ENCODE measurements at regions not wholly inside any gene's neighbourhood (a gene's known extent, or its start where the extent isn't known, plus 50 kb on each side); places are given as distances from the start of the nearest gene placed in this dataset.

DNA sequence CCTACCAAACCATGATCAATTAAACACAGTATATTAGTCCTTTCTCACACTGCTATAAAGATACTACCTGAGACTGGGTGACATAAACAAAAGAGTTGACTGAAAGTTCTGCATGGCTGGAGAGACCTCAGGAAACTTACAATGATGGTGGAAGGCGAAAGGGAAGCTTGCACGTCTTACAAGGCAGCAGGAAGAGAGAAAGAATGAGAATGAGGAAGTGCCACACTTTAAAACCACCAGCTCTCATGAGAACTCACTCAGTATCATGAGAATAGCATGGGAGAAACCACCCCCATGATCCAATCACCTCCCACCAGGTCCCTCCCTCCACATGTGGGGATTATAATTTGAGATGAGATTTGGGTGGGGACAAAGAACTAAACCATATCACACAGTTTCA lies 324.9 kb upstream of the ZNF507 start:
- H3K4me1 Mint-ChIP-seq (ENCODE audit: low read depth) = no peaks in the 10 kb centered on the region
- ATAC-seq = no peak
- peaks cover 2% of the 10 kb centered on the region for H3K9me3 Mint-ChIP-seq
- ChIA-PET CTCF (no interaction called here), POLR2A (no interaction called here)
- H3K27ac Mint-ChIP-seq = no peak overlapping the region
- no peak overlapping the region for H3K4me3 Mint-ChIP-seq
- no peaks in the 10 kb centered on the region for H3K27me3 Mint-ChIP-seq
- intact Hi-C loops (cut with micrococcal nuclease) = no loop called here
- TF ChIP-seq, protein P1, sequence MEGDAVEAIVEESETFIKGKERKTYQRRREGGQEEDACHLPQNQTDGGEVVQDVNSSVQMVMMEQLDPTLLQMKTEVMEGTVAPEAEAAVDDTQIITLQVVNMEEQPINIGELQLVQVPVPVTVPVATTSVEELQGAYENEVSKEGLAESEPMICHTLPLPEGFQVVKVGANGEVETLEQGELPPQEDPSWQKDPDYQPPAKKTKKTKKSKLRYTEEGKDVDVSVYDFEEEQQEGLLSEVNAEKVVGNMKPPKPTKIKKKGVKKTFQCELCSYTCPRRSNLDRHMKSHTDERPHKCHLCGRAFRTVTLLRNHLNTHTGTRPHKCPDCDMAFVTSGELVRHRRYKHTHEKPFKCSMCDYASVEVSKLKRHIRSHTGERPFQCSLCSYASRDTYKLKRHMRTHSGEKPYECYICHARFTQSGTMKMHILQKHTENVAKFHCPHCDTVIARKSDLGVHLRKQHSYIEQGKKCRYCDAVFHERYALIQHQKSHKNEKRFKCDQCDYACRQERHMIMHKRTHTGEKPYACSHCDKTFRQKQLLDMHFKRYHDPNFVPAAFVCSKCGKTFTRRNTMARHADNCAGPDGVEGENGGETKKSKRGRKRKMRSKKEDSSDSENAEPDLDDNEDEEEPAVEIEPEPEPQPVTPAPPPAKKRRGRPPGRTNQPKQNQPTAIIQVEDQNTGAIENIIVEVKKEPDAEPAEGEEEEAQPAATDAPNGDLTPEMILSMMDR (IDR thresholded peaks at IDR 0.05) = no peak
- no peak for DNase-seq
- H3K36me3 Mint-ChIP-seq (ENCODE audit: low read depth) = no peaks in the 10 kb centered on the region

DNA sequence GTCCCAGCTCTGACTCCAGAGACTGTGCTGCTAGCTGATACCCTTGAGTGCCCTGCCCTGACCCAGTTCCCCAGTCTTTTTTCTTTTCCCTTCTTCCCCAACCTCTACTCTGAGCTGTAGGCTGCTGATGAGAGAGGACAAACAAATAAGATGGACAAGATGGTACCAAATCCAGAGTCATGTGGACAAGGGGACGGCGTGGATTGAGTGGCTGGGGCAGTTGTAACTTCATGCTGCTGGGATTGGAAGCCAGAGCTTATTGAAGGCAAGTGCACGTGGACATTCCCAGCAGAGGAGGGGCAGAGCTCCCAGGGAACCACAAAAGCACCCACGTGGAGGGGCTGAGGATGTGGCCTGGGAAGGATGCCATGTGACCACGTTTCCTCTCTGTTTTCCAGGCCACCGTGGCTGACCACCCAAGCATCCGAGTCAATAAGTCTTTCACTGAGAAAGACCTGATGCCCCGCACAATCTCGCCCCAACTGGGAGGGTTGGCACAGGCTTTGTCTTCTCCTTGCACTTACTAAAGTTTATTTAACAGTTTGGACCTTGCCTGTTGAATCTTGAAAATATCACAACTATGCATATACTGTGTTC lies 323.3 kb upstream of the ZNF507 start:
- Mint-ChIP-seq H3K27ac (no peak overlapping the region), H3K27me3 (no peaks in the 10 kb centered on the region), H3K4me3 (no peak overlapping the region), H3K4me1 (ENCODE audit: low read depth) (no peaks in the 10 kb centered on the region), H3K9me3 (peaks cover 2% of the 10 kb centered on the region), H3K36me3 (ENCODE audit: low read depth) (no peaks in the 10 kb centered on the region)
- DNase-seq (no peak), ATAC-seq (no peak)
- TF ChIP-seq, protein P1 (IDR thresholded peaks at IDR 0.05) = no peak
- ChIA-PET CTCF (no interaction called here), POLR2A (no interaction called here)
- intact Hi-C loops (cut with micrococcal nuclease) = no loop called here

DNA sequence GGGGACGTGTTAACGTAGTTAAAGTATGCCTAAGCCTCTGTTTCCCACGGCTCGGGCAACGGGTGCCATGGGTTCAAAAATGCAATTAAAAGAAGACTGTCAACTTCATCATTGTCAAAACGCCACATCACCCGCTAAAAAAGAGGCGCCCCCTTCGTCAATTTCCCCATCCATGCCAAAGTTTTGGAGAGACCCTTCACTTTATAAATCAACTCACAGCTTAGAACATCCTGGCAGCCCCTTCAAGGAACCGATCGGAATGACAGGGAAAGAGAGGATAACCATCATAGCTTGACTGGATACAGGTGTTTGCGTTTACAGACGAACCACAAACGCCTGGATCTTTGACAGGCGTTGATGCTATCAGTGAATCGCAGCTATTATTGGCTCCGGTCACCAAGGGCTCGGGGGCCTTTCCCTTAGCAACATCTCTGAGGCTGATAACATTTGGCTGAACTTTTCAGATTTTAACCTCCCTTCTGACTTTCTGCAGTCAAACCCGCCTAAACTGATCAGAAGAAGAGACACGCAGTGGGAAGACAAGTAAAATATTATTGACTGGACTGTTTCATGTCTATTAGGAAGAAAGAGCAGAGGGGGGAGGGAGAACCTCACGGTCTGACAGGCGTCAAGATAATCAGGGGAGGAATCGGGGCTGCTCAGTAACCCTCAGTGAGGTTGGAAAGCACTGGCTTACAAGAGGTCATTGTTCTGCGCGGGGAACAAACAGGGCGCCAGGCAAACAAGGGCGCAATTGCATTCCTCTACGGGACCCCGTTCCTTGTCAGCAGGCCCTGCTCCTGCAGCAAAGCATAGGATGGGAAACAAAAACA lies 322.5 kb upstream of the ZNF507 start:
- intact Hi-C loops (cut with micrococcal nuclease) = no loop called here
- H3K27ac Mint-ChIP-seq = no peak overlapping the region
- CTCF ChIA-PET = no interaction called here
- H3K4me1 Mint-ChIP-seq (ENCODE audit: low read depth) = no peaks in the 10 kb centered on the region
- H3K27me3 Mint-ChIP-seq = no peaks in the 10 kb centered on the region
- POLR2A ChIA-PET = no interaction called here
- H3K36me3 Mint-ChIP-seq (ENCODE audit: low read depth) = no peaks in the 10 kb centered on the region
- no peak overlapping the region for H3K4me3 Mint-ChIP-seq
- peaks cover 2% of the 10 kb centered on the region for H3K9me3 Mint-ChIP-seq
- ATAC-seq = no peak
- TF ChIP-seq, protein P1 (IDR thresholded peaks at IDR 0.05) = no peak
- no peak for DNase-seq

DNA sequence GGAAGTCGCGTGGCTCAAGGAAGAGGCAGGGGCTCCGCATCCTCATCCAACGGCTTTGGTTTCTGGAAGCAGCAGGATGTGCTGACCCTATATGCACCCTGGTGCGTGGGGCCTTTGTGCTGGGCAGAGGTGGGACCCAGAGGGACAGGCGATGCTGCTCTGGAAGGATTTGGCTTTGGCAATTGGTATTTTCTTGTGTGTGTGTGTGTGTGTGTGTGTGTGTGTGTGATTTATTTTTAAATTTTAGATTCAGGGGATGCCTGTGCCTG lies 321.9 kb upstream of the ZNF507 start:
- no peaks in the 10 kb centered on the region for H3K4me1 Mint-ChIP-seq (ENCODE audit: low read depth)
- intact Hi-C loops (cut with micrococcal nuclease) = no loop called here
- ChIA-PET POLR2A (no interaction called here), CTCF (no interaction called here)
- no peaks in the 10 kb centered on the region for H3K36me3 Mint-ChIP-seq (ENCODE audit: low read depth)
- no peak overlapping the region for H3K4me3 Mint-ChIP-seq
- no peak overlapping the region for H3K27ac Mint-ChIP-seq
- no peak for DNase-seq
- TF ChIP-seq, protein P1 (IDR thresholded peaks at IDR 0.05) = no peak
- no peaks in the 10 kb centered on the region for H3K27me3 Mint-ChIP-seq
- H3K9me3 Mint-ChIP-seq = peaks cover 2% of the 10 kb centered on the region
- ATAC-seq = no peak

DNA sequence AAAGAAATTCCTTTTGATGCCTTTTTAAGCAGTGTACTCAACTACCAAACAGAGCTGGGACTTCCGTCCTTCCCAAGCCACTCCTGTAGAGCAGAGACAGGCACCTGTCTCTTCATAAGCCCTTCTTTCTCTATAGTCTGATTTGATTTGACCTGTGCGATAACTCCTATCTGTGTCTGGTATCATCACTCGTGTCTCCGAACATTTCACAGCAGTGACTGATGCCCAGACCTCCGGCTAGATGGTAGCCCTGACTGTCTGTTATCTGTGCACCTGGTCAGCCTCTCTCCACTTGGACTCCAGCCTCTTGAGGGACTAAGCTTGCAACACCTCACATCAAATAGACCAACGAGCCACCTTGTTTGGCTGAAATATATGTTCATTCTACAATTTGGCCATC lies 316.2 kb upstream of the ZNF507 start:
- intact Hi-C loops (cut with micrococcal nuclease) = no loop called here
- ATAC-seq = no peak
- CTCF ChIA-PET = interaction anchor here (0.6 kb wide), 1 partner anchor 11 kb away, joined by 3 read pairs; no protein-coding TSS in a partner anchor
- Mint-ChIP-seq H3K27ac (no peak overlapping the region), H3K36me3 (ENCODE audit: low read depth) (no peaks in the 10 kb centered on the region), H3K9me3 (no peaks in the 10 kb centered on the region), H3K27me3 (peaks cover 4% of the 10 kb centered on the region), H3K4me1 (ENCODE audit: low read depth) (no peaks in the 10 kb centered on the region), H3K4me3 (no peak overlapping the region)
- POLR2A ChIA-PET = interaction anchor here (1.7 kb wide), 1 partner anchor 9 kb away, joined by 3 read pairs; no protein-coding TSS in a partner anchor
- TF ChIP-seq, protein P1 (IDR thresholded peaks at IDR 0.05) = no peak
- DNase-seq = no peak
